Amniotic epithelial cell (primary cell): ENCODE measurements at regions not wholly inside any gene's neighbourhood (a gene's known extent, or its start where the extent isn't known, plus 50 kb on each side); places are given as distances from the start of the nearest gene placed in this dataset.

ENCODE experiments used
- DNase-seq: peaks from one replicate; pipeline ENCODE4 v3.0.0-alpha.2; 2010; ENCODE audit warnings: low read depth

DNA sequence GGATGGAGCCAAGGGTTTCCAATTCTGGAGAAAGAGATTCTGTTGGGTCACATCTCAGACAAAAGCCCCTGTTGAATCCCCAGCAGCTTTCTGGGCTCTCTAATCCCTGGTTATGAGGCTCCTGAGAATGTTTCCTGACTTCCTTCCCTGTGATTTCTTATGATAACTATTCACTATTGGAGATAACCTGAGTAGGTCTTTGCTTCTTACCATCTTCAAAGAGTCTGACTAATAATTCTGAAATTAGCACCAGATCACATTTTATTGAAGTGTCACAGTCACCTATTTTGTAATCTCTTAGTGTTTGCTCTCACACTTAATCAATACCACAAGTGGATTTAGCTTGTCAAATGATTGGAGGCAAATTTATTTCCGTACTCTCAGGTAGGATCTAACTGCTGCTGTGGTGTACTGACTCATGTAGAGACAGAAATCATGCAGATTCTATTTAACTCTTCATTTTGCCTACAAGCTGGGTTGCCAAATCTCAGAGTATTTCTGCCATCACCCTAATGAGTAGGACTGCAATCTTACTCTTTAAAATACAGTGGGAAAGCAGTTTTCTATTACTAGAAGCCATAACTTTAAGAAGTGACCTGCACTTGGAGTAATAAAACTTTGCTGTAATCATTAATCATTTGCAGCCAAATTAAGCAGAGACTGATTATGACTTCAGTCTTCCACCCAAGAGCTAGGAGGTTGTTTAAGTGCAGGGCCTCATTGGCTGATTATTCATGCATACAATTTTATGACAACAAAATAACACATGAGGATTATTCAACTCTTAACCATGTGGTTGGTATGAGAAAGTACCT lies 422.1 kb downstream of the EPM2A start:
- no peak for DNase-seq

DNA sequence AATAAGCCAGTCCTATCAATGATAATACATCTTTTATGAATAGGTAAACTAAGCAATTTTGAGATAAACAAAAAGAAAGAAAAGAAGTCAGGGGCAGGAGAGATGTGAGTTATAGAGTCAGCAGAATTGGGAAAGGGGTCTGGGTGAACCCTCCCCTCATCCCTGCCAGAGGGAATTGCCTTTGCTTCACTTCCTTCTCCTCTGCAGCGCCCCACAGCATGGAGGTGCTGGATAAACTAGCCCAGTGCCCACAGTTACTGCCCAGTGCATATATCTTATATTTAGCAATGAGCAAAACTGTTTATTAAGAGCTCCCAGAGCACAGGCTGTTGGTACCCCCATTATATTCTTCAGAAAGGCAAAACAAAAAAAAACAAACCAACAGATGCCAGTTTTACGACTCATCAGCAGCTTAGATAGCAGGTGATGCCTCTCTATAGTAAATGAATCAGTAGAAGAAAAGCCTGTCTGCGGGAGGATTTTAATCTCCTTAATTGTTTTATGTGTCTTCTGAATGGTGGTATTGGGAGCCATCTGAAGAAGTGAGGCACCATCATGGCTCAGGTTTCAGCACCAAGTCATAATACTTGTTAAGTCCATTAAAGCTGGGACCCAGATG lies 419.2 kb downstream of the EPM2A start:
- DNase-seq: peak; percentile 27

DNA sequence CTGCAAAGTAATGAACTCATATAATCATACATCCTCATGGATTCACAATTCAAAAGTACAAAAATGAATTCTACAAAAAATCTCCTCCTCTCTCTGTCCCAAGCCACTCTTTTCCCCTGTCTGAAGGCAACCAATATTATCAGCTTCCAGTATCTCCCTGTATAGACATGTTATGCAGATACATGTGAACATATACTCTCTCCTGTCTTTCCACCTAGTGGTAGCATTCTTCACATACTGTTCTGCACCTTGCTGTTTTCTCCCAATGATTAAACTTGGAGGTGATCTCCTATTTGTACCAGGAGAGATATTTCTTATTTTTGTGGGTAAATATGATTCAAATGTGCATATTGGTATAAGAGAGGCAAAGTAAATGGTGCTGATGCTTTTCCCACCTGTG lies 416.4 kb downstream of the EPM2A start:
- DNase-seq: no peak

DNA sequence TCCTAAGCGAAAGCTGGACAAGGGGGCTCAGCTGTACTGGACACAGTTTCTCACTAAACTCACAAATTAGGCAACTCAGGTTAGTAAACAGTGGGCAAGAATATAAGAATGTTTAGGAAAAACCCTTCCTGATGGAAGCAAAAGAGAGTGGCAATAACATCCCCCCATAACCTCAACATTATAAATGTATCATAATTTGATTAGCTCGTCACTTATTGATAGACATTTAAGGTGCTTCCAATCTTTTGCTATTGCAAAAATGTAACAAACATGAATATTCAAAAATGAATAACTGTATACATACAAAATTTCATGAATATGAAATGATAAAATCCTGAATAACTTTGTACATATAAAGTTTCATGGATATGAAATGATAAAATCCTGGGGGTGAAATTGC lies 415.7 kb downstream of the EPM2A start:
- no peak for DNase-seq

- DNase-seq: peak; percentile 55
Measured at GRCh38 chr6:145323646-145324045, 411.7 kb downstream of the EPM2A start.

GRCh38 chr6:145327586-145327985 lies 407.7 kb downstream of the EPM2A start:
- DNase-seq: no peak

- DNase-seq: no peak
Measured at GRCh38 chr6:145329257-145329656, 406.1 kb downstream of the EPM2A start.

DNA sequence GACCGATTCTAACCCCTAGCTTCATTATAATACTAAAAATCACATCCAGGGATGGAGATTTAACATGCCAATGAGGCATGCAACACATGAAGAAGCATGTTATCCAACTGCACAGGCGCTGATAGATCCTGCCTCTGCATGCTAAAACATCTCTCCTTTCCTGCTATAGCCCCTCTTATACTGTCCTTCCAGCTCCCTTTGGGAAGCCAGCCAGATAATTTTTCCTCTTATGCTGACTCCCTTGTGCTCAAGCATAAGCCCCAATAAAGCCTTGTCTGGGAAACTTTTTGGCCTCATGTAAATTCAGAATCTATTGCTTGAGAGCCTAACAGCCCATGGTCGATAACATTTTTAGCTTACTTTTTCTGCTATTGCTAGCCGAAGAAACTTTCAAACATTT lies 404.3 kb downstream of the EPM2A start:
- DNase-seq: no peak

GRCh38 chr6:145332011-145332410 lies 403.3 kb downstream of the EPM2A start:
- no peak for DNase-seq

DNA sequence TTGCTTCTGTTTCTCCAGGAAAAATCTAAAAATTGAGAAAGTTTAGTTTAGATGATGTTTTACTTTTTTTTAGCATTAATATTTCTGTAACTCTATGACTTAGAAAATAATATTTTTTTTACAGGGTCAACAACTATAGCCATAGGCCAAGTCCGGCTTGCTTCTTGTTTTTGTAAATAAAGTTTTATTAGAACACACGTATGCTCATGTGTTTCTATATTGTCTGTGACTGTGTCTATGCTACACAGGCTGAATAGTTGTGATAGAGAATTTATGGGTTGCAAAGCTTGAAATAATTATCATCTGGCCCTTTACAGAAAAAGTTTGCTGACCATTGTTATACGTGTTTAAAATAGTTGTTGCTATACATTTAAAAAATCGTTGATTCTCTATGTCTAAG lies 399.2 kb downstream of the EPM2A start:
- DNase-seq: no peak

DNA sequence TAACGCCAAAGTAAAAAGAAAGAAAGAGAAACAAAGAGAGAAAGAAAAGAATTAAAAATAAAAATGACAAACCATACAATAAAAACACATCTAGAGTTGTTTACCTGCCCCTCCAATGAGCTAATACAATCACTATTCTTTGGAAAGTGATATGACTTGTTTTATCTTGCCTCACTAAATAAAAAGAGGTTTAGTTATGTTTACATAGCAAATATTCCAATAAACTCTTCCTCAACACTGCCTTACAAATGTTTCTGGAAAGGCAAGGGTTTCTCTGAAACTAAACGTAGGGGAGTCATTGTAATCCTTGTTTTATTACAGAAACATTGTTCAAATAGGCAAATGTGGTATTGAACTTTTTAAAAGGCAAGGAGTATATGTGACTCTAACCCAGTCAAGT lies 396.2 kb downstream of the EPM2A start:
- no peak for DNase-seq

DNA sequence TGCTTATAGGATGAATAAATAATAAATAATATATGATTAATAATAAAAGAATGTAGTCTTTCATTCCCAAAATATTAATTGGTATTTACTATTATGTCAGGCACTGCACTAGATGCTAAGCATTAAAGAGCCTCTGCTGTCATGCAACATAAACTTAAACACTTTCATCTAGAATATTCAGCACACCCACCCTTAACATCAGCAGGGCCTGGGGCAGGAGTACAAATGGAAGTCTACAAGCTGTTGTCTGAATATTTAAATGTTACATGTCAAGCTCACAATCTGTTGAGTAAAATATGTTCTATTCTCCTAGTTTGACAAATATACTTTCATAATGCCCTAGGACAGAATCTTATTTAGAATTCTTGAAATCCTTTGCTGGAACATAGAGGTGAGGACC lies 395.1 kb downstream of the EPM2A start:
- DNase-seq: no peak

DNA sequence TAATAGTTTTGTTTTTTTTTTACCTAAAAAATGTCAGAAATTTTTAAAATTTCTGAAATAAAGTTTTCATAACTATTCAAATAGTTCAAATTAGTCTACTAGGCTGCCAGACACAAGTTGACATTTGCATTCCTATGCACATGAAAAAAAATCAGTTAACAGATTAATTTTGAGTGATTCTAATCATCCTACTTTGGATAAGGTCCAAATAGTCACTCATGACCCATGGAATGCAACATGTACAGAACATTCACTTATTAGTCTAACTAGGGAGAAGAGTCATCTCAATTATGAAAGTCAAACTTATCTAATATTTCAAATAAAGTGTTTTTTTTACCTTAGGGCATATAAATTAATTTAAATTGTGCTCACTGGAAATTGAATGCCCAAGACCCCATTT lies 390.2 kb downstream of the EPM2A start:
- DNase-seq: no peak

GRCh38 chr6:145347216-145347615 lies 388.1 kb downstream of the EPM2A start:
- no peak for DNase-seq

DNA sequence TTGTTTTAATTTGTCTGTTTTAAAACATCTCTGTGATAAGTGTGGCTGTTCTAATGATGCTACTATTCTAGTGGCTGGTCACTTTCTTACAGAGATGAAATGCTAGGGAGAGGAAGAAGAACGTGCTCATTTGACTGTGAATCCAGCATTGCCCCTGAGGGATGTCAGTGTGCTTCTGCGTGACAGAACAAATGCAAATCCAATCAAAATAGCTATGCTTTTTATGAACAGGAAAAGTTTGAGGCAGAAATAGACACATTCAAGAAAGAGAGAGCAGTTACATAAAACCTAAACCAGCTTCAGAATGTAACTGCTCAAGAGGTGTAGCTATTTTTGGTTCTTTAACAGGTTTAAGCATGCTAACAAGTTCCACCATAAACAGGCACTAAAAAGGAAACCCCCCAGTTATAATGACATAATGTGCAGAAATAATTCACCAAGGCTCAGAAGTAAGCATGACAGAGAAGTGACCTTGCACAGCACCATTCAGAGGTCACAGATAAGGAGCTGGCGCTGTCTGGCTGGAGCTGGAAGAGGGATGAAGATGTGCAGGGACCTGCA lies 385.3 kb downstream of the EPM2A start:
- DNase-seq: no peak

DNA sequence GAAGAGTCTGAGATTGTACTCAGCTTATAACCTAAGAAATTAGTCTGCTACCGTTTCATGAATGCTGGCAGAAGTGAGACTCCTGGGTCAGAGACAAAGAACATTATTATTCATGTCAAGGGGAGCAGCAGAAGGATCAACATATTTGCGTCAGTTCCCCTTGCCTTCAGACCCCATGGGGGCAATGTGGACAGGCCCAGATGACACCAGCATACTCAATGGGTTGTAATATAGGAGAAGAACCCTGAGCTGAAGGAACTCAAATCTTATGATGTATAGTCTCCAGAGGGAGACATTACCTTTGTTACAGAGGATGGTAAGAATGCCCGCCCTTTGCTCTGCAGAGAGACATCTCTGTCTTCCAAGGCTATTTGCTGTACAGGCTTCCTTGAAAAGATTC lies 384.4 kb downstream of the EPM2A start:
- DNase-seq: no peak

DNA sequence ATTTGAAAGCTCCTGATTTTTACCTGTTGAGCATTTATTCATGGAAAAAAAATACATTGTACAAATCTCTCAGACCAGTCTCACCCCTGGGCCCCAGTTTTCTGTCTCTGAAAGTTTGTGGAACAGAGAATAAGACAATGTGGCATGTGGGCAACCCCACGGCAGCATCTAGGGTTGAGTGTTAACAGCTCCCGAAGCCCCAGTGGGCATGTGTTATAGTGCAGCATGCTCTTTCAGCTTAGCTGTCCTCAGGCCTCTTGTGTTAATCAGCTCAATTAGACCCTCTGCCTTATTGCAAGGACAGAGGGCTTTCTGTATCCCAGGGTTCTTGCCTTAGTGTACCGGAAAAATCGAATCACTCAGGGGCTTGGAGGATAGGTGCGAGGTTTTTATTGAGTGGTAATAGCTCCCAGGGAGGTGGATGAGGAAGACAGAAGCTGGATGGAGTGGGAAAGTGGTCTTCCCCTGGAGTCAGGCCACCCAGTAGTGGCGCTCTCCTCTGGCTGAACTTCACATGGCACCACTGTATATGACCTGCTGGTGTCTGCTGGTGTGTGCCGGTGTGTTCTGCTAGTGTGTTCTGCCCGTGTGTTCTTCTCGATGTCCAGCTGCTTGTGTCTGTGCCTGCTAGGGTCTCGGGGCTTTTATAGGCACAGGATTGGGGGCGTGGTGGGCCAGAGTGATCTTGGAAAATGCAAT lies 382.8 kb downstream of the EPM2A start:
- DNase-seq: no peak

DNA sequence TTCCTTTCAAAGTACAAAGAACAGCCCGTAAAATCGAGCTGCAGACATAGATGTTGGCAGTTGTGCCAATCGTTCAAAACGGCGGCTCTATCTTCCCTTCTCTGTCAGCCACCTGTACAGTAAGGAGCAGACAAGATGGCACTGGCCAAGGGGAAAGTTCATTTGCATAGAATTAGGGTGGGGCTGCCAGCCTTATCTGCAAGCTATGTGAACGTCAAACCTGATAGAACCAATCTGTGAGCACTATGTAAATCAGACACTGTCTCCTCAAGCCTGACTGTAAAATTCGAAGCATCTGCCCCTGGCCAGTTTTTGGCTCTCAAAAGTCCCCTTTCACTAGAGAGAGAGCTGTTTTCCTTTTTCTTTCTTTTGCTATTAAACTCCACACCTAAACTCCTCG lies 374.5 kb downstream of the EPM2A start:
- no peak for DNase-seq

DNA sequence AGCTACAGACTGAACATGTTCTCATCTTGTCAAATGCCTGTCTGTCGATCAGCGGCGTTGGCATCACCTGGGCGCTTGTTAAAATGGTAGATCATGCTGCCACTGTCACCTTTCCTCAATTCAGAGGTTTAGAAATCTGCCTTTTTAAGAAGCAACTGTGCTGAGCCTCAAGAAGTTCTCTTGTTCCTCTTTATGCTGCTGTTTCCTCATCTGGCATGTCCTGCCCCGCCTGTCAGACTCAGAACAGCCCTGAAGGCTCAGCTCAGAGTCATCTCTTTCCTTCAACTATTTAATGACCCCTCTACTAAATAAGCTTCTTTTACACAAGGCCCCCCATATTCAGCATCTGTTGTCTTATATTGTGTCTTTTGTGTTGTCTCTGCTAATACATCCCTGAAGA lies 368.2 kb downstream of the EPM2A start:
- no peak for DNase-seq

DNA sequence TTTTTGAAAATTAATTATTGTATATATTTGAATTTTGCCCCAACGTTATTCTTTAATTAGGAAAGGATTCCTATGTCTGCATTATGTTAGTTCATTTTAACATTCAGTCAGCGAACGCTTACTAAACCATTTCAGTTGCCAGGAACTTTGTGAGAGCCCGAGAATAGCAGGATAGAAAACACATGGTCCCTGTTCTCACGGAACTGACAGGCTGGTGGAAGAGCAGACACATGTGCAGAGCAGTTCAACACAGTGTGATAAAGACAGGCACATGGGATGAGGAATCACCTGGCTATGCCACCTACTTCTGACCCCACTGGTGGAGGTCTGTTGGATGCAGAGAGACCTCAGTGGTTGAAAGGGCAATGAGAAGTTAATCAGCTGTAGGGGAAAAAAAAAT lies 367.2 kb downstream of the EPM2A start:
- no peak for DNase-seq

DNA sequence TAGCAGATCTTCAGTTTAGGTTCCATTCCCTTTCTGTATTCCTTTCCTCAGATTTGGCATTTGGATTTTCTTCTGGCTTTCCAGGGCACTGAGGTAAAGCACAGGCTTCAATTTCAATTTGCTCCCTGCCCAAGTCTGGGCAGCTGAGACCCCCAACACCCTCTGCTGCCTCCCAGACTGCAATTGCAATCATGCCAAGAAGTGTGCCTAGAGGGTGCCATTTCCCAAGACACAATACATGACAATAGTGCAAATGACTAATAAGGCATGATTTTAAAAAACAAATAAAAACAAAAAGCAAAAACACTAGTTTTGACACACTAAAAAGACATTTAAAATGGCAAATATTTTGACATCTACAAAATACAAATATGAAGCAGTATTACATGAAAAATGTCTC lies 364.8 kb downstream of the EPM2A start:
- DNase-seq: no peak

GRCh38 chr6:145372671-145373151 lies 362.6 kb downstream of the EPM2A start:
- DNase-seq: peak; percentile 66

- DNase-seq: no peak
Measured at GRCh38 chr6:145373826-145374225, 361.5 kb downstream of the EPM2A start.
